ENCODE measurements at regions not wholly inside any gene's neighbourhood (a gene's known extent, or its start where the extent isn't known, plus 50 kb on each side); places are given as distances from the start of the nearest gene placed in this dataset.

DNA sequence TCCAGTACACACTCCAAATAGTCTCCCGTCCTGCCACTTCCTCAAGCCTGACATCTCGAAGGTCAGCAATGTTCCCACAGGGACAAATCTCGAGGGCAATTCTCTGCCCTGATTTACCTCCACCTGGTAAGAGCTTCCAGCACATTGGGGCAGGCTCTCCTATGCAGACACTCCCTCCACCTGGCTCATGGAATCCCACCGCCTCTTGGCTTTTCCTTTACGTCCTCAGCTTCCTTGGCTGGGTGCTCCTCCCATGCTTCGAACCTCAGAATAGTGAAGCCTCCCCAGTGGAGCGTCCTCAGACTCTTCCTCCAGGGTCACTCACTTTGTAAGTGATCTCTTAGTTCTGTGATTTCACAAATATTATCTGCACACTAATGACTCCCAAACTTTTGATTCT lies 205.2 kb upstream of the ECI2 start:
- H2AFZ ChIP-seq (ENCODE audit: low read length) = no peak overlapping the region
- H3F3A ChIP-seq (ENCODE audit: insufficient read depth, low read length) = no peaks in the 10 kb centered on the region
- H3K9ac ChIP-seq (ENCODE audit: low read length) = no peak overlapping the region
- no peak overlapping the region for H3K4me3 ChIP-seq (ENCODE audit: low read depth, low read length, poor library complexity, severe bottlenecking)
- H3K36me3 ChIP-seq (ENCODE audit: insufficient read depth, low read length) = no peaks in the 10 kb centered on the region
- TF ChIP-seq, protein P1, sequence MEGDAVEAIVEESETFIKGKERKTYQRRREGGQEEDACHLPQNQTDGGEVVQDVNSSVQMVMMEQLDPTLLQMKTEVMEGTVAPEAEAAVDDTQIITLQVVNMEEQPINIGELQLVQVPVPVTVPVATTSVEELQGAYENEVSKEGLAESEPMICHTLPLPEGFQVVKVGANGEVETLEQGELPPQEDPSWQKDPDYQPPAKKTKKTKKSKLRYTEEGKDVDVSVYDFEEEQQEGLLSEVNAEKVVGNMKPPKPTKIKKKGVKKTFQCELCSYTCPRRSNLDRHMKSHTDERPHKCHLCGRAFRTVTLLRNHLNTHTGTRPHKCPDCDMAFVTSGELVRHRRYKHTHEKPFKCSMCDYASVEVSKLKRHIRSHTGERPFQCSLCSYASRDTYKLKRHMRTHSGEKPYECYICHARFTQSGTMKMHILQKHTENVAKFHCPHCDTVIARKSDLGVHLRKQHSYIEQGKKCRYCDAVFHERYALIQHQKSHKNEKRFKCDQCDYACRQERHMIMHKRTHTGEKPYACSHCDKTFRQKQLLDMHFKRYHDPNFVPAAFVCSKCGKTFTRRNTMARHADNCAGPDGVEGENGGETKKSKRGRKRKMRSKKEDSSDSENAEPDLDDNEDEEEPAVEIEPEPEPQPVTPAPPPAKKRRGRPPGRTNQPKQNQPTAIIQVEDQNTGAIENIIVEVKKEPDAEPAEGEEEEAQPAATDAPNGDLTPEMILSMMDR (IDR thresholded peaks at IDR 0.05; ENCODE audit: low read length) = no peak
- no peak for TF ChIP-seq EZH2 (IDR thresholded peaks at IDR 0.05; ENCODE audit: borderline replicate concordance, low read length)
- H3K27ac ChIP-seq (ENCODE audit: low read depth, low read length, poor library complexity, severe bottlenecking) = no peak overlapping the region
- no peaks in the 10 kb centered on the region for H3K9me3 ChIP-seq (ENCODE audit: low read length)
- H3K79me2 ChIP-seq (ENCODE audit: insufficient read depth, low read length) = no peaks in the 10 kb centered on the region
- no peaks in the 10 kb centered on the region for H3K4me1 ChIP-seq (ENCODE audit: insufficient read depth, low read length, severe bottlenecking)
- no peaks in the 10 kb centered on the region for H3K9me2 ChIP-seq (ENCODE audit: low read depth, low read length)
- H3K4me2 ChIP-seq (ENCODE audit: low read length) = no peak overlapping the region
- H3K27me3 ChIP-seq (ENCODE audit: insufficient read depth, low read length) = peaks cover 9% of the 10 kb centered on the region; the same call in 1 of the 2 replicates
- no peaks in the 10 kb centered on the region for H4K20me1 ChIP-seq (ENCODE audit: insufficient read depth, low read length)

DNA sequence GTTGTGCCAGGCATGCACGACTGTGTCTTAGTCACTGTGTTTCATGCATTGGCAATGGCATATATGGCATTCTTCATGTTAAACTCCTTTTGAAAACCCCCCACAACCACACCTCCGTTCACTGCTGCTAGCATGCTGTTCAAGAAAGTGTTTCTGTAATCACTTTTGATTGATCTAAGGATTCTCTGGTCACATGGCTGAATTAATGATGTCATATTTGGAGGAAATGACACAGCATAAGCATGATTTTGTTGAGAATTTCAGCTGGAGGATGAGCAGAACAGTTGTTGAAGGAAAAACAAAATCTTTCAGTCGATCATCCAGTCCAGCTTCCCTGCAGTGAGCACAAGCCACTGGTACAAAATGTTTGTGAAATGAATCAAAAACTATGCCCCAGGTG lies 203.5 kb upstream of the ECI2 start:
- Histone ChIP-seq H4K20me1 (ENCODE audit: insufficient read depth, low read length) (no peaks in the 10 kb centered on the region), H3K4me3 (ENCODE audit: low read depth, low read length, poor library complexity, severe bottlenecking) (no peak overlapping the region), H3K4me2 (ENCODE audit: low read length) (no peak overlapping the region), H2AFZ (ENCODE audit: low read length) (no peak overlapping the region), H3K79me2 (ENCODE audit: insufficient read depth, low read length) (no peaks in the 10 kb centered on the region), H3K36me3 (ENCODE audit: insufficient read depth, low read length) (no peaks in the 10 kb centered on the region), H3K27ac (ENCODE audit: low read depth, low read length, poor library complexity, severe bottlenecking) (no peak overlapping the region), H3K9me3 (ENCODE audit: low read length) (no peaks in the 10 kb centered on the region), H3K9me2 (ENCODE audit: low read depth, low read length) (no peaks in the 10 kb centered on the region), H3F3A (ENCODE audit: insufficient read depth, low read length) (no peaks in the 10 kb centered on the region), H3K27me3 (ENCODE audit: insufficient read depth, low read length) (peaks cover 10% of the 10 kb centered on the region; the same call in 1 of the 2 replicates), H3K4me1 (ENCODE audit: insufficient read depth, low read length, severe bottlenecking) (no peaks in the 10 kb centered on the region), H3K9ac (ENCODE audit: low read length) (no peak overlapping the region)
- no peak for TF ChIP-seq EZH2 (IDR thresholded peaks at IDR 0.05; ENCODE audit: borderline replicate concordance, low read length)
- TF ChIP-seq, protein P1 (IDR thresholded peaks at IDR 0.05; ENCODE audit: low read length) = no peak

DNA sequence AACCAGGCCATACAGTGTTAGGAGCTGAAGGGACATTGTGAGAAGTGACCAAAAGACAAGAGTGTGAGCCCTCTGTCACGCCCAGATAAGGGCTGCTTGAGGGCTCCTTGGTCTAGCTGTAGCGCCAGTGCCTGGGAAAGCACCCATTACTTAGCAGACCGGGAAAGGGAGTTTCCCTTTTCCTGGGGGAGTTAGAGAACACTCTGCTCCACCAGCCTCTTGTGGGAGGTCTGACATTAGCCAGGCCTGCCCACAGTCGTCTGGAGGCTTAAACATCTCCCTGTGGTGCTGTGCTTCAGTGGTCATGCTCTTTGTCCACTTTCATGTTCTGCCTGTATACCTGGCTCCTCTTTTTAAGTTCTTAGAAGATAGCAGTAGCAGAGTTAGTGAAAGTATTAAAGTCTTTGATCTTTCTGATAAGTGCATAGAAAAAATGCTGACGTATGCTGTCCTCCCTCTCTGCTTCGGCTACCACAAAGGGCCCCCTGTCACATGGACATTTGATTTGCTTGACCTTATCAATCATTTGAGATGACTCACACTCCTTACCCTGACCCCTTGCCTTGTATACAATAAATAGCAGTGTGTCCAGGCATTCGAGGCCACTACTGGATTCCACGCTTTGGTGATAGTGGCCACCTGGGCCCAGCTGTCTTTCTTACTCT lies 201.5 kb upstream of the ECI2 start:
- Histone ChIP-seq H3K79me2 (ENCODE audit: insufficient read depth, low read length) (no peaks in the 10 kb centered on the region), H3F3A (ENCODE audit: insufficient read depth, low read length) (no peaks in the 10 kb centered on the region), H3K36me3 (ENCODE audit: insufficient read depth, low read length) (no peaks in the 10 kb centered on the region), H3K27ac (ENCODE audit: low read depth, low read length, poor library complexity, severe bottlenecking) (no peak overlapping the region), H3K9me2 (ENCODE audit: low read depth, low read length) (no peaks in the 10 kb centered on the region), H2AFZ (ENCODE audit: low read length) (no peak overlapping the region), H3K9me3 (ENCODE audit: low read length) (no peaks in the 10 kb centered on the region), H3K27me3 (ENCODE audit: insufficient read depth, low read length) (peaks cover 10% of the 10 kb centered on the region; the same call in 1 of the 2 replicates), H3K4me2 (ENCODE audit: low read length) (no peak overlapping the region), H3K9ac (ENCODE audit: low read length) (no peak overlapping the region), H3K4me1 (ENCODE audit: insufficient read depth, low read length, severe bottlenecking) (no peaks in the 10 kb centered on the region), H3K4me3 (ENCODE audit: low read depth, low read length, poor library complexity, severe bottlenecking) (no peak overlapping the region), H4K20me1 (ENCODE audit: insufficient read depth, low read length) (no peaks in the 10 kb centered on the region)
- TF ChIP-seq, protein P1 (IDR thresholded peaks at IDR 0.05; ENCODE audit: low read length) = no peak
- TF ChIP-seq EZH2 (IDR thresholded peaks at IDR 0.05; ENCODE audit: borderline replicate concordance, low read length) = no peak

Data from OCI-LY1 (cell line).